ENCODE measurements at regions not wholly inside any gene's neighbourhood (a gene's known extent, or its start where the extent isn't known, plus 50 kb on each side); places are given as distances from the start of the nearest gene placed in this dataset.
"Not testable (repeated sequence)": the region's sequence is repeated elsewhere in the genome, so short reads cannot be mapped to it uniquely, and the experiment has no call there.

- no peak for DNase-seq
Measured at GRCh38 chr19:13652810-13653590, 111.3 kb upstream of the MRI1 start.

DNA sequence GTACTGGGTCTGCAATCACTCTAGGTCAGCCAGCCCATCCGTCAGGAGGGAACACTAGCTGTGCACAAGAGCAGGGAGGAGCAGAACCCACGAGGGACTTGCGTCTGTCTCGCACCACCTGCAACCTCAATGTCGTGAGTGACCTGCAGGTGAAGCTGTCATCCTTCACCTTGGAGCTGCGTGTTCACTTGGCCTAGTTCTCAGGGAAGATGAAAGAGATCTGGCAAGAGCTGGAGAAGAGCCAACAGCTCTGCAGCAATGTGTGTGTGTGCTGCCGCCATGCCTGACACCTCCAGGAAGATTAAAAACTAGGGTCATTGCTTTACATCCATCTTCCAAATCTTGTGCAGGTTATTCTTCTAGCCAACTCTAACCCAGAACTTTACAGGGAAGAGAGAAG, 117.6 kb upstream of the MRI1 start:
- no peak for DNase-seq

GRCh38 chr19:13644645-13645044, 119.7 kb upstream of the MRI1 start:
- DNase-seq: no peak

GRCh38 chr19:13640611-13641010, 123.7 kb upstream of the MRI1 start:
- no peak for DNase-seq

DNA sequence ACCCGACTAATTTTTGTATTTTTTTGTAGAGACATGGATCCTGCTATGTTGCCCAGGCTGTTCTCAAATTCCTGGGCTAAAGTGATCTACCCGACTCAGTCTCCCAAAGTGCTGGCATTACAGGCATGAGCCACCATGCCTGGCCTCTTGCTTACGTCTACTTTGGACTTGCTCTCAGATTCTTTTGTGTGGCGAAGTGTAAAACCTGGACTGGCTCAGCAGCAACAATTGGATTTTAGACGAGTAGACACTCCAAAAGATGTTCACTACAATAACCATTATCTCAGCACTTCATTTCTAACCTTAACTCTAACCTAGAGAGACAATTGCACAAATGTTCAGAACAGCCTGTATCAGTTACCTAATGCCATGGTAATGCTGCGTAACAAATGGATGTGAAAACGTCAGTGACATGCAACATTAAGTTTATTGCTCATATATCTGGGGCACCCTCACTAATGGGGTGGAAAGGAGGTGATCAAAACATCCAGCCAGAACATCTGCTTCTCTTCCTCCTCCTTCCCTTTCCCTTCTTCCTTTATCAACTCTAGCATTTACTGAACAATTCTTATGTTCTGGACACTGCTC, 124.9 kb upstream of the MRI1 start:
- no peak for DNase-seq

DNA sequence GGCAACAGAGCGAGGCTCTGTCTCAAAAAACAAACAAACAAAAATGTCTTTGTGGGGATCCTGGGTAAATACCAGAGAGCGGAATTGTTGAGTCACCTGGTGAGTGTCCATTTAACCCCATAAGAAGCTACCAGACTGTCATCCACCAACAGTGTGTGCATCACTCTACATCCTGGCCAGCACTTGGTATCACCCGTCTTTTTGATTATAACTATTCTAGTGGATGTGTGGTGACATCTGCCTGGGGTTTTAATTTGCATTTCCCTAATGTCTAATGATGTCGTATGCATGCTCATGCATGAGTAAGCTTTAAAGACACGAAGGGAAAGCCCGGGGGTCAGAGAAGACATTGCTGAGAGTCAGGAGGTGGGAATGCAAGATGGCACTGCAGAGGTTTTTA, 126.7 kb upstream of the MRI1 start:
- DNase-seq: no peak

DNA sequence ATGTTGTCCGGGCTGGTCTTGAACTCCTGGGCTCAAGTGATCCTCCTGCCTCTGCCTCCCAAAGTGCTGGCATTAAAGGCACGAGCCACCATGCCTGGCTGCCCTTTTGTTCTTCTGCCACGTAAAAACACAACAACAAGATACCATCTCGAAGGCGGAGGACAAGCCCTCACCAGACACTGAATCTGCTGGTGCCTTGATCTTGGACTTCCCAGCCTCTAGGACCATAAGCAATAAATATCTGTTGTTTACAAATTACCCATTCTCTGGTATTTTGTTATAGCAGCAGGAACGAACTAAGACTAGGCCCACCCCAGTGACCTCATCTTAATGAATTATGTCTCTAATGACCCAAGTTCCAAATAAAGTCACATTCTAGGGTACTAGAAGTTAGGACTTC, 128.4 kb upstream of the CACNA1A start:
- no peak for DNase-seq

DNA sequence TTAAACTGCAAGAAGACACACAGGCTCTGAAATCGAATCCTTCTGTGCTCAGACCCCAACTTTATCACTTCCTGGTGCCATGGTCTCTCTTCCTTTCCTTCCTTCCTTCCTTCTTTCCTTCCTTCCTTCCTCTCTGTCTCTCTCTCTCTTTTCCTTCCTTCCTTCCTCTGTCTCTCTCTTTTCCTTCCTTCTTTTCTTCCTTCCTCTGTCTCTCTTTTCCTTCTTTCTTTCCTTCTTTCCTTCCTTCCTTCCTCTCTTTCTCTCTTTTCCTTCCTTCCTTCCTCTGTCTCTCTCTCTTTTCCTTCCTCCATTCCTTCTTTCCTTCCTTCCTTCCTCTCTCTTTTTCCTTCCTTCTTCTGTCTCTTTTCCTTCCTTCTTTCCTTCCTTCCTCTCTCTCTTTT, 127.2 kb upstream of the CACNA1A start:
- DNase-seq: no peak

DNA sequence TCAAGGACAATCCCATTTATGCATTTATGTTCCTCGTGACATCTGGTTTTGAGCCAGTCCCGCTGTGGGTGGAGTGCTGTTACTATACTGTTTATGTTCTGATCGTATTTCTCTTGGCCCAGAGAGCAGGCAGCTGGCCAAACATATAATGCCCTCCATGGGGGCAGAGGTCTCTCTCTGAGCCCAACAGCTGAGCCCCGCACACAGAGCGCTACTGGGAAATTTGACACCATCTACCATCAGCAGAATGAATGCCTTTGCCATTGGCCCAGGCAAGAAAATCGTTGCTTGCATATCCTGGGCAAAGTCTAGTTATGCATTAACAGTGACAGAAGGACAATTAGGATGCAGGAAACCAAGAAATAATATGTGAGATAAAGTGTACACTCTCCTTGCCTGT, 126.8 kb upstream of the CACNA1A start:
- no peak for DNase-seq

DNA sequence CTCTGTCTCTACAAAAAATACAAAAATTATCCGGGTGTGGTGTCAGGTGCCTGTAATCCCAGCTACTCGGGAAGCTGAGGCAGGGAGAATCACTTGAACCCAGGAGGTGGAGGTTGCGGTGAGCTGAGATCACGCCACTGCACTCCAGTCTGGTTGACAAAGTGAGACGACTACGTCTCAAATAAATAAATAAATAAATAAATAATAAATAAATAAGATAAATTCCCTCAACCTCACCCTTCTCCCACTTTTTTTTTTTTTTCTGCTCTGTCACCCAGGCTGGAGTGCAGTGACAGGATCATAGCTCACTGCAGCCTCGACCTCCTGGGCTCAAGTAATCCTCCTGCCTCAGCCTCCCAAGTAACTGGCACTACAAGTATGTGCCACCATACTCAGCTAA, 125.9 kb upstream of the CACNA1A start:
- not testable (repeated sequence) for DNase-seq

DNA sequence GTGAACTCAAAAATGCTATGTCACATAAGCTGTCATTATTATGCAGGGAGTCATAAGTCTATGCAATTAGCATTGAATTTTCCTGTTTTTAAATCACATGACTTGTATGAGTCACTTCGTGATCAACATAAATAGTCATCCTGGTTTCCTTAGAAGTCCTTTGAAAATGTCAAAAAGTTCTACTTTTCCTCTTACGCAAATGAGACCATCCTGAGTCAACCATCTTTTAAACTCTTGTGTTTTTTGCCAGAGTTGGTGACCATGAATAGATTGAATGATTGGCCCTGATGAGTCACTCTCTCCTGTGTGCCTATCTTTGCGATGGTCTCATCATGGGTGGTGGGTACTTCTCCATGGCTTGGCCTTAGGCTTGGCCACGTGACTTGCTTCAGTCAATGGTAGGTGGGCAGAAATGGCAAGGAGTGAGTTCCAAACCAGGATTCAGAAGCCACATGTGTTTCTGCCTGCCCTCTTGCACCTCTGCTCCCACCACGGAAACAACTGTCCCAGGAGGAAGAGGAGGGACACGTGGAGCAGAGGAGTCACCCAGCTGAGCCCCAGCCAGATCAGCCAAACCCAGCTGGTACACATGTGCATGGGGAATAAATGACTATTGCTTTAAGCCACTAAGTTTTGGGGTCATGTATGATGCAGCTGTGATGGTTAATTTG, 123.5 kb upstream of the CACNA1A start:
- DNase-seq: no peak

GRCh38 chr19:13627531-13627930, 121.3 kb upstream of the CACNA1A start:
- no peak for DNase-seq

- DNase-seq: no peak
Measured at GRCh38 chr19:13623716-13624710, 117.7 kb upstream of the CACNA1A start.

- DNase-seq: no peak
Measured at GRCh38 chr19:13622766-13623715, 116.8 kb upstream of the CACNA1A start.

DNA sequence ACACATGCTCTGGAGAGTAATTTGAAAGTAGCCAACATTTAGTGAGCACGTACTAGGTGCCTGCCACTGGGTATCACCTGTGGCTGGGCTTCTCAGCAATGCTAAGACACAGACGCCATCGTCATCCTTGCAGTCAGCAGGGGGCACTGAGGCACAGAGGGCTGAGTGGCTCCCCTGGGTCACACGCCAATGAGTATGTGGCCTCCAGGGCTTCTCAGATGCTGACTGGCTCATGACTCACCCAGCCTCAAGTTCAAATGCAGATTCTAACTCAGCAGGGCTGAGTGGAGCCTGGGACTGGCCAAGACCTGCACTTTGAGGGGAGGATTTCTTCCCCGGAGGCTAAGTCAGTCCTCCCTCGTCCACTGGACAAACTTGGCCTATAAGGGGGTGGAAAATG, 115.1 kb upstream of the CACNA1A start:
- no peak for DNase-seq

DNA sequence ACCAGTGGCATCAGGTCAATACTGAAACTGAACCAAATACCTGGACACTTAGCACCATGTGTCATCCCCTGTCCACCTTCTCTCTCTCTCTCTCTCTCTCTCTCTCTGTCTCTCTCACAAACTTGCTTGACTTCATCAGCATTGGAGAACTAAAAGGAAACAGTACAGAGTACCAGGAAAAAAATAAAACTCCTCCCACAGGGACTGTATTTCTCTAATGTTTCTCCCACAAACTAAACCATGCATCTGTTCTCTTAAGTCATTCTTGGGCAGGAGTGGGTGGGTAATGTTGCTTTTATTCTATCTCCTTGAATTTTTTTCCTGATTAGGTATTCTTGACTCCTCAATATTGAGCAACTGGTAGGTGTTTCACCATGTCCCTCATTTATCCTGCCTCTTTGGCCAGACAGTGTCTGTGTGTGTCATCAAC, 112.9 kb upstream of the CACNA1A start:
- no peak for DNase-seq

DNA sequence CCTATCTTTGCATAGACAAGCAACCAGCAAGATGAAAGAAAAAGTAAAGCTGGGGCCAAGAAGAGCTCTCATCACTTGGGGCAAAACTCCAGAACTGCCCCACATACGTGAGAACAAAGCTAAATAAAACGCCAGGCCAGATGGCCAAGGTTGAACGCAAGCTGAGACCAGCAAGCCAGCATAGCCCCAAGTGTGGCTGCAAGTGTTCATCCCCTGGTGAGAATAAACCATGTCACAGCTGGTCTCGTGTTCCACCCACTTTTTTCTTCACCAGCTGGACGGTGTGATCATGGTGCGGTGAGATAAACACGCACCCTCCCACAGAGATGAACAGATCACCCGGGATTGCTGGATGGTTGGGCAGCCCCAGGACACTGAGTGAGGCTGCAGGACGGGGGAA, 109.6 kb upstream of the CACNA1A start:
- no peak for DNase-seq

GRCh38 chr19:13613447-13613846, 107.2 kb upstream of the CACNA1A start:
- no peak for DNase-seq

DNA sequence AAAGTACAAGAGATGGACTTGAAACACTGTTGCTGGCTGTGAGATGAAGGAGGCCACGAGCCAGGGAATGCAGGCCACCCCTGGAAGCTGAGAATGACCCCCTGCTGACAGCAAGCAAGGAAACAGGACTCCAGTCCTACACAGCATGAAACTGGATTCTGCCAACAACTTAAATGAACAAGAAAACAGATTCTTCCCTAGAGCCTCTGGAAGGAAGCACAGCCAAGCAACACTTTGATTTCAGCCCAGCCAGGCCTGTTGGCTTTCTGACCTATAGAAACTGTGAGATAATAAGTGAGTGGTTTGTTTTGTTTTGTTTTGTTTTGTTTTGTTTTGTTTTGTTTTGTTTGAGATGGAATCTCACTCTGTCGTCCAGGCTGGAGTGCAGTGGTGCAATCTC, 105.3 kb upstream of the CACNA1A start:
- no peak for DNase-seq

DNA sequence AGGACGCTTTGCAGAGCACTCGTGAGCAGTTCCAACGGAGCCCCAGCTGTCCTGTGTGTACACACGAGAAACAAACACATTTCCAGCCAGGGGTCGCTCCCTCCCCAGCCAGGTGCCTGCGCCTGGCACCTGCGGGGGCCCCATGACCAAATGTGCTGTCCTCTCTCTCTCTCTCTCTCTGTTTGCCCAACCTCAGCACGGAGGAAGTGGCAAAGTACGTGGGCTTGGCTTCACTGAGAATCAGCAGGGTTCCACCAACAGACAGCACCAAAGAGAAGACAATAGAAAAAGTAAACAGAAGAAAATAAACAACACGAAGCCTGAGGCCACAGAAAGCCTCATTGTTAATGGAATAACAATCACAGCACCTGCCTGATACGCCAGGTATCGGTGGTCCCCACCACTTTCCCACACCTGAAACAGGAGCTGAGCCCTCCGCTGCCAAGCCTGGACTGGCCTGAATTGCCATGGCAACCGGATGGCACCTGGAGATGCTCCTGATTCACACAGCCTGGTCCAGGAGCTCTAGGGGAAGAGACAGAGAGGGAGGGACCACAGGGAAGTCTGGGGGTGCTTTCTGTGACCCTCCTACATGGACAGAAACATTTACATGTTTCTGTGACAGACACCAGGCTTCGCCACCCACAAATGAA, 103.9 kb upstream of the CACNA1A start:
- DNase-seq: no peak

GRCh38 chr19:13606156-13606555, 99.9 kb upstream of the CACNA1A start:
- no peak for DNase-seq
